H1 (cell line): ENCODE measurements at regions not wholly inside any gene's neighbourhood (a gene's known extent, or its start where the extent isn't known, plus 50 kb on each side); places are given as distances from the start of the nearest gene placed in this dataset.

Source experiments
- CTCF ChIA-PET: fragments of 300-600 bp; sonication (Branson Sonifier 250); formaldehyde crosslinking; loops from one replicate; lab custom pipeline; 2021; ENCODE audit not compliant: partially characterized antibody; lab: Charles Lee
- POLR2A ChIA-PET: fragments of 300-600 bp; sonication (Branson Sonifier 250); formaldehyde crosslinking; loops from one replicate; lab custom pipeline; 2021; ENCODE audit warnings: inconsistent platforms; ENCODE audit not compliant: partially characterized antibody; lab: Charles Lee
- DNase-seq, 2 experiments: peaks; one replicate each; pipeline versions ENCODE4 v3.0.0 to v3.0.0-alpha.2; 2010 to 2022; ENCODE audit warnings: low spot score in 2 of 2, low read depth in 1 of 2, mixed read lengths in 1 of 2
- FAIRE-seq: peaks from 2 replicates; lab custom pipeline; 2011; peaks lifted over from hg19 to GRCh38; lab: Jason Lieb, UNC
- H2AFZ ChIP-seq: 2 replicates; pipeline ENCODE4 v1.8.1; 2012; ENCODE audit warnings: low read length, inconsistent platforms
- H2AK5ac ChIP-seq: 2 replicates; pipeline ENCODE4 v1.6.1; 2013; ENCODE audit warnings: low read depth, low read length
- H2BK120ac ChIP-seq: replicated peaks from 2 replicates; pipeline ENCODE3; 2013; ENCODE audit warnings: low read depth, low read length, inconsistent platforms
- H2BK12ac ChIP-seq: 2 replicates; pipeline ENCODE4 v1.6.1; 2013; ENCODE audit warnings: low read depth, low read length
- H2BK15ac ChIP-seq: 2 replicates; pipeline ENCODE4 v1.6.1; 2013; ENCODE audit warnings: low read length
- H2BK20ac ChIP-seq: 2 replicates; pipeline ENCODE4 v1.6.1; 2013; ENCODE audit warnings: low read length
- H2BK5ac ChIP-seq: 2 replicates; pipeline ENCODE4 v1.6.1; 2013; ENCODE audit warnings: low read depth, low read length
- H3K14ac ChIP-seq: 2 replicates; pipeline ENCODE4 v1.6.1; 2013; ENCODE audit warnings: inconsistent platforms; ENCODE audit not compliant: insufficient read length
- H3K18ac ChIP-seq: 2 replicates; pipeline ENCODE4 v1.6.1; 2013; ENCODE audit warnings: low read length; ENCODE audit errors: extremely low read depth
- H3K23ac ChIP-seq: 2 replicates; pipeline ENCODE4 v1.6.1; 2013; ENCODE audit warnings: inconsistent platforms; ENCODE audit not compliant: insufficient read length
- H3K23me2 ChIP-seq: 2 replicates; pipeline ENCODE4 v1.6.1; 2013; ENCODE audit warnings: low read depth, low read length
- H3K27ac ChIP-seq: 2 replicates; pipeline ENCODE4 v1.6.1; 2011; ENCODE audit warnings: low read depth, low read length, inconsistent platforms
- H3K27me3 ChIP-seq, 4 experiments: replicated peaks in 1 of 4; 1 replicate in 1 of 4; 2 replicates in 3 of 4; pipeline versions ENCODE4 v1.6.1 to v1.8.1; 2011 to 2013; ENCODE audit warnings: low read length in 3 of 4, mild to moderate bottlenecking in 3 of 4, inconsistent platforms in 2 of 4, mixed read lengths in 2 of 4, moderate library complexity in 1 of 4; ENCODE audit not compliant: control insufficient read depth in 3 of 4, insufficient read depth in 3 of 4; ENCODE audit errors: extremely low read depth in 1 of 4
- H3K36me3 ChIP-seq, 4 experiments: 2 replicates each; pipeline versions ENCODE4 v1.6.1 to v1.8.1; 2011 to 2013; ENCODE audit warnings: mild to moderate bottlenecking in 4 of 4, low read length in 3 of 4, moderate library complexity in 2 of 4, control low read depth in 1 of 4, inconsistent platforms in 1 of 4; ENCODE audit not compliant: insufficient read depth in 4 of 4, control insufficient read depth in 2 of 4
- H3K4ac ChIP-seq: replicated peaks from 2 replicates; pipeline ENCODE3; 2013; ENCODE audit warnings: low read length, low read depth, mixed read lengths, inconsistent platforms; ENCODE audit not compliant: insufficient read length
- H3K4me1 ChIP-seq, 4 experiments: replicated peaks in 1 of 4; 1 replicate in 1 of 4; 2 replicates in 3 of 4; pipeline versions ENCODE4 v1.6.1 to v1.8.1; 2011 to 2013; ENCODE audit warnings: low read length in 3 of 4, inconsistent platforms in 2 of 4, mixed read lengths in 1 of 4; ENCODE audit not compliant: insufficient read depth in 4 of 4, control insufficient read depth in 3 of 4
- H3K4me2 ChIP-seq, 2 experiments: 2 replicates each; pipeline versions ENCODE4 v1.6.1 to v1.8.1; 2011 to 2013; ENCODE audit warnings: low read depth in 2 of 2, low read length in 2 of 2, control low read depth in 1 of 2, inconsistent platforms in 1 of 2, mild to moderate bottlenecking in 1 of 2; ENCODE audit not compliant: insufficient read depth in 1 of 2
- H3K4me3 ChIP-seq, 4 experiments: fragments of 200-600, 300-600 bp in 1 of 4; sonication (generic), shearing (Covaris generic), sonication (Bioruptor Twin) in 1 of 4; 2 replicates each; pipeline versions ENCODE4 v1.5.1 to v1.8.1; 2011 to 2016; ENCODE audit warnings: low read length in 4 of 4, low read depth in 3 of 4, control low read depth in 2 of 4, inconsistent platforms in 2 of 4, mild to moderate bottlenecking in 2 of 4, mixed read lengths in 1 of 4, moderate library complexity in 1 of 4; ENCODE audit not compliant: insufficient read depth in 2 of 4; ENCODE audit errors: extremely low read depth in 1 of 4
- H3K56ac ChIP-seq: replicated peaks from 2 replicates; pipeline ENCODE3; 2013; ENCODE audit warnings: low read depth, mild to moderate bottlenecking, mixed read lengths, low read length, inconsistent platforms; ENCODE audit not compliant: insufficient read length
- H3K79me1 ChIP-seq: 2 replicates; pipeline ENCODE4 v1.6.1; 2013; ENCODE audit warnings: low read depth, low read length, control low read depth
- H3K79me2 ChIP-seq, 2 experiments: 2 replicates each; pipeline versions ENCODE4 v1.6.1 to v1.8.1; 2012 to 2013; ENCODE audit warnings: low read length in 2 of 2, mild to moderate bottlenecking in 2 of 2, inconsistent platforms in 1 of 2; ENCODE audit not compliant: insufficient read depth in 2 of 2, control insufficient read depth in 1 of 2
- H3K9ac ChIP-seq, 4 experiments: replicated peaks in 1 of 4; 1 replicate in 1 of 4; 2 replicates in 3 of 4; pipeline versions ENCODE4 v1.6.1 to v1.8.1; 2011 to 2013; ENCODE audit warnings: low read depth in 3 of 4, low read length in 3 of 4, control low read depth in 2 of 4, mild to moderate bottlenecking in 2 of 4, moderate library complexity in 2 of 4, inconsistent platforms in 1 of 4; ENCODE audit errors: extremely low read depth in 1 of 4
- H3K9me3 ChIP-seq, 2 experiments: 2 replicates each; pipeline versions ENCODE4 v1.6.1 to v1.8.1; 2012 to 2013; ENCODE audit warnings: mild to moderate bottlenecking in 2 of 2, moderate library complexity in 2 of 2, control low read depth in 1 of 2, inconsistent platforms in 1 of 2, low read depth in 1 of 2, low read length in 1 of 2, mixed read lengths in 1 of 2; ENCODE audit not compliant: insufficient read depth in 2 of 2
- H4K20me1 ChIP-seq, 2 experiments: replicated peaks in 1 of 2; 2 replicates each; pipeline versions ENCODE3 to v1.8.1; 2011 to 2013; ENCODE audit warnings: inconsistent platforms in 2 of 2, low read length in 2 of 2, mild to moderate bottlenecking in 1 of 2; ENCODE audit not compliant: insufficient read depth in 2 of 2, control insufficient read depth in 1 of 2
- H4K5ac ChIP-seq: 2 replicates; pipeline ENCODE4 v1.6.1; 2013; ENCODE audit warnings: low read length, low read depth, mixed read lengths, inconsistent platforms; ENCODE audit not compliant: insufficient read length
- H4K8ac ChIP-seq: 2 replicates; pipeline ENCODE4 v1.8.0; 2013; ENCODE audit warnings: mild to moderate bottlenecking, moderate library complexity, low read length, inconsistent platforms; ENCODE audit not compliant: insufficient read depth; ENCODE audit errors: extremely low read depth
- H4K91ac ChIP-seq: replicated peaks from 2 replicates; pipeline ENCODE3; 2013; ENCODE audit warnings: low read length, mixed read lengths, inconsistent platforms; ENCODE audit not compliant: insufficient read length
- CTBP2 ChIP-seq: IDR thresholded peaks from 2 replicates; pipeline ENCODE4 v1.7.0; 2011; ENCODE audit warnings: borderline replicate concordance, mild to moderate bottlenecking, moderate library complexity, mixed read lengths, low read length; ENCODE audit not compliant: insufficient read depth, insufficient read length
- CTCF ChIP-seq, 3 experiments: IDR thresholded peaks; 1 replicate in 2 of 3; 2 replicates in 1 of 3; pipeline versions ENCODE4 v1.5.1 to v1.6.1; 2011; ENCODE audit warnings: low read length in 3 of 3, mild to moderate bottlenecking in 3 of 3, inconsistent platforms in 2 of 3, low read depth in 1 of 3, moderate library complexity in 1 of 3; ENCODE audit not compliant: insufficient read depth in 1 of 3; ENCODE audit errors: control extremely low read depth in 1 of 3
- TEAD4 ChIP-seq: IDR thresholded peaks from 2 replicates; pipeline ENCODE4 v1.6.1; 2012; ENCODE audit warnings: low read depth, low read length, inconsistent platforms, mixed read lengths
- WGBS, 2 experiments: shearing (Covaris generic) in 1 of 2; methylation state at CpG; one replicate each; pipeline versions ENCODE4 v1.1.6 to v1.1.7; 2013 to 2015; ENCODE audit warnings: low lambda C conversion rate in 2 of 2, mixed read lengths in 2 of 2, inconsistent platforms in 1 of 2, low coverage in 1 of 2, missing lambda C conversion rate in 1 of 2; ENCODE audit not compliant: insufficient replicate concordance in 2 of 2, insufficient coverage in 1 of 2, insufficient read length in 1 of 2; ENCODE audit errors: extremely low coverage in 1 of 2, missing lambda C conversion rate in 1 of 2; 5-methylcytosine and 5-hydroxymethylcytosine counted together

GRCh38 chr9:81860581-81860980, 67.6 kb upstream of the SPATA31D4 start:
- Histone ChIP-seq H2BK20ac (no peak overlapping the region), H3K27me3 (no peaks in the 10 kb centered on the region), H3K4ac (no peak overlapping the region), H2AK5ac (no peak overlapping the region), H3K4me1 (no peaks in the 10 kb centered on the region), H3K9me3 (no peaks in the 10 kb centered on the region), H2BK120ac (no peak overlapping the region), H4K5ac (no peak overlapping the region), H3K79me2 (no peaks in the 10 kb centered on the region), H3K36me3 (no peaks in the 10 kb centered on the region), H4K91ac (no peak overlapping the region), H2BK15ac (no peak overlapping the region), H3K4me3 (no peak overlapping the region), H2BK5ac (no peak overlapping the region), H3K4me2 (no peak overlapping the region), H3K9ac (no peak overlapping the region), H2AFZ (no peak overlapping the region), H2BK12ac (no peak overlapping the region), H3K14ac (no peak overlapping the region), H4K8ac (no peak overlapping the region), H3K79me1 (no peaks in the 10 kb centered on the region), H3K18ac (no peak overlapping the region), H4K20me1 (no peaks in the 10 kb centered on the region), H3K23ac (no peak overlapping the region), H3K56ac (no peak overlapping the region), H3K23me2 (no peaks in the 10 kb centered on the region; the same call in 1 of the 2 replicates), H3K27ac (no peak overlapping the region)
- POLR2A ChIA-PET, result no interaction called here
- CTCF ChIA-PET, result no interaction called here
- TF ChIP-seq TEAD4 (no peak), CTBP2 (no peak), CTCF (IDR thresholded peaks at IDR 0.05; ENCODE audit: control extremely low read depth in 1 of 3, insufficient read depth in 1 of 3, low read depth in 1 of 3, low read length in 3 of 3) (no peak)
- DNase-seq (no peak), FAIRE-seq (no peak)
- WGBS, 2 experiments, result 87% methylated on average over 8 of the region's 8 CpGs; no CpG with 5 or more reads in 1 of the 2 experiments
